ENCODE measurements at regions not wholly inside any gene's neighbourhood (a gene's known extent, or its start where the extent isn't known, plus 50 kb on each side); places are given as distances from the start of the nearest gene placed in this dataset.

- no peak for TF ChIP-seq MAX (IDR thresholded peaks at IDR 0.05)
- no peak for TF ChIP-seq ZBTB7A (IDR thresholded peaks at IDR 0.05; ENCODE audit: low read depth)
- no peak for TF ChIP-seq REST (IDR thresholded peaks at IDR 0.05; ENCODE audit: low read depth)
- no peak for TF ChIP-seq TEAD4 (IDR thresholded peaks at IDR 0.05)
- TF ChIP-seq RAD21 (IDR thresholded peaks at IDR 0.05; ENCODE audit: low read depth) = no peak
- TF ChIP-seq TAF1 (IDR thresholded peaks at IDR 0.05; ENCODE audit: low read depth) = no peak
- TF ChIP-seq CEBPB (IDR thresholded peaks at IDR 0.05) = no peak
- no peak for TF ChIP-seq EP300 (IDR thresholded peaks at IDR 0.05; ENCODE audit: borderline replicate concordance)
- no peak for TF ChIP-seq YY1 (IDR thresholded peaks at IDR 0.05; ENCODE audit: low read depth)
- no peak for TF ChIP-seq EGR1 (IDR thresholded peaks at IDR 0.05)
Observed at GRCh38 chr1:188930382-188930781, 1547.3 kb downstream of the BRINP3 start.
